HUES64 (cell line): ENCODE measurements at regions not wholly inside any gene's neighbourhood (a gene's known extent, or its start where the extent isn't known, plus 50 kb on each side); places are given as distances from the start of the nearest gene placed in this dataset.

Experiments used
- H3K27ac ChIP-seq: 2 replicates; pipeline ENCODE4 v1.7.0; 2013; ENCODE audit warnings: low read depth, low read length, inconsistent platforms
- H3K27me3 ChIP-seq: 2 replicates; pipeline ENCODE4 v1.6.1; 2013; ENCODE audit warnings: mild to moderate bottlenecking, low read length; ENCODE audit not compliant: insufficient read depth
- H3K36me3 ChIP-seq: 2 replicates; pipeline ENCODE4 v1.6.1; 2013; ENCODE audit warnings: mild to moderate bottlenecking, low read length; ENCODE audit not compliant: insufficient read depth
- H3K4me1 ChIP-seq: 2 replicates; pipeline ENCODE4 v1.6.1; 2013; ENCODE audit warnings: mild to moderate bottlenecking, low read length, moderate library complexity; ENCODE audit not compliant: insufficient read depth
- H3K4me3 ChIP-seq: 2 replicates; pipeline ENCODE4 v1.5.1; 2013; ENCODE audit warnings: mild to moderate bottlenecking, low read length, moderate library complexity
- H3K9ac ChIP-seq: 2 replicates; pipeline ENCODE4 v1.6.1; 2013; ENCODE audit warnings: mild to moderate bottlenecking, low read depth, low read length
- H3K9me3 ChIP-seq: 2 replicates; pipeline ENCODE4 v1.6.1; 2013; ENCODE audit warnings: low read depth, low read length; ENCODE audit not compliant: insufficient read depth
- WGBS: fragments of 150-250, 120-280 bp; methylation state at CpG from one replicate; pipeline ENCODE4 v1.1.7; 2013; ENCODE audit warnings: missing lambda C conversion rate; 5-methylcytosine and 5-hydroxymethylcytosine counted together

DNA sequence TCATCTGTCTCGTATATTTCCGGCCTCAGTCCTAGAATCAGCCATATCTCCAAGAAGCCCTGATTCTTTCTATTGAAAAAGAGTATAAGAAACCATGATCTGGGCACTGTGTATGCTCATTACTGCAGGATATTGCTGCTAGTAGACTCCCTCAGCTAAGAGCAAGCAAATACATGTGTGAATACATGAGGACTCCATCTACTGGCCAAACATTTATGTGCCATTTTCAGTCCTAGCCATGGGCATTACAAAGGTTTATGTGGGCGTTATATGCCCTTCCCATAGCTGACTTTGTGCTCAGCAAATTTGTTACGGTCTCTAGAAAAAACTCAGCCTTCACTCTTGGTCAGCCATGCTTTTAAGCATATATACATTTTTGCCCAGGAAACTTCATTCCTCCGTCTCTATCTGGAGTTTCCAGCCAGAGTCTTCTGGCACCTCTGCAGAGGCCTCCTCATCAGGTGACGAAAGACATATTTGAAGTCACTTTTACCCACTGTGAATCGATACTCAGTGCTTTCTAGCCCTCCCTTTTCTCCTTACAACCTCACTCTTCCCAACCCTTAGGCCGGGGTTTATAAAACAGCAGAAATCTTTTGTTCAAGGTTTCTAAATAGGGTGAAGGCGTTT lies 1495.6 kb upstream of the CDH6 start:
- no peaks in the 10 kb centered on the region for H3K36me3 ChIP-seq
- H3K27me3 ChIP-seq = no peaks in the 10 kb centered on the region
- no peak overlapping the region for H3K27ac ChIP-seq
- WGBS = 91% methylated on average over 9 of the region's 9 CpGs
- no peaks in the 10 kb centered on the region for H3K9me3 ChIP-seq
- H3K4me1 ChIP-seq = no peaks in the 10 kb centered on the region
- H3K9ac ChIP-seq = no peak overlapping the region
- no peak overlapping the region for H3K4me3 ChIP-seq

DNA sequence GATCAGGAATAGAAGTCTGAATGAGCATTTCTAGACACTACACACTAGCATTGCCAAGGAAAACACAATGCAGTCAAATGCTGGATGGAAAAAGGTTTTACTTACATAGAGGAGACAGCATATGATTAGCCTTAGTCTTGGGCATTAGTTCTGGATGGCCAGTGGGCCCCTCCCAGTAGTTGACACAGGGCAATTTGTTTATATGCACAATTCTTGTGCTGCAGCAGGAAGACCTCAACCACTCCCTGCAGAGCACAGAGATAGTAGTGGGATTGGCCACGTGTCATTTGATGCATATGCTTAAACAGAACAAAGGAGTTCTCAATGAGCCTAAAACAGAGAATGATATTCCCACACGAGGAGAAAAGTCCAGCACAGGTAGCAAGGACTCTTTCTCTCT lies 1496.2 kb upstream of the CDH6 start:
- 75% methylated on average over 2 of the region's 2 CpGs for WGBS
- Histone ChIP-seq H3K27me3 (no peaks in the 10 kb centered on the region), H3K4me3 (no peak overlapping the region), H3K36me3 (no peaks in the 10 kb centered on the region), H3K4me1 (no peaks in the 10 kb centered on the region), H3K27ac (no peak overlapping the region), H3K9me3 (no peaks in the 10 kb centered on the region), H3K9ac (no peak overlapping the region)

DNA sequence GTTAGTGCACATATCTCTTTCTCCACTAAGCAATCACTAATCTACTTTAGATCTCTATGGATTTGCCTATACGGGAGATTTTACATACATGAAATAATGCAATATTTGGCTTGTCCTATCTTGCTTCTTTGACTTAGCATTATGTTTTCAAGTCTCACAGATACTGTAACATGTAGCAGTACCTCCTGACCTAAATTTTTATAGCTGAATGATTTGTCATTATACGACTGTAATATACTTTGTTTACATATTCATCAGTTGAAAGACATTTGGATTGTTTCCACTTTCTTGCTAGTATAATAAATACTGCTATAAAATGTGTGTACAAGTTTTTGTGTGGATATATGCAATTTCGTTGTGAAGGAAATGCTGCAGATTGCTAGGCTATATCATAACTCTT lies 1520.8 kb upstream of the CDH6 start:
- no peaks in the 10 kb centered on the region for H3K36me3 ChIP-seq
- WGBS = 89% methylated on average over 1 of the region's 3 CpGs

DNA sequence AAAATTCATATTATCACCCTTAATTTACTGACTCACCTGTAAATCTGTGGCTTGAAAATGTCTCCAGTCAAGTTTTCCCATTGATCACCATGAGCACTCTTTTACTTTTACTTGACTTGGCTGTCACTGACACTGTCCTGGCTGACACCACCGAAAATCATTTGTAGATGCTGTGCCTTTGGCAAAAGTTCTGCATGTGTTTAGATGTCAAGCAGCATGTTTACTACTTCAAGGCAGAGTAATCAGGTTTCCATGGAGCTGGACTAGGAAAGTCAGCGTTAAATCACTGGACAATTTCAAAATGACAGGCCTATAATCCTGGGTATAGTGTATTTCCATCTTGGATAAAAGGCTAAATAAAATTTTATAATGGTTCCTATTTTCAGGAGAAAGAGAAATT lies 1530.6 kb upstream of the CDH6 start:
- H3K4me3 ChIP-seq = no peak overlapping the region
- no peaks in the 10 kb centered on the region for H3K4me1 ChIP-seq
- H3K9me3 ChIP-seq = no peaks in the 10 kb centered on the region
- no peaks in the 10 kb centered on the region for H3K27me3 ChIP-seq
- H3K36me3 ChIP-seq = no peaks in the 10 kb centered on the region
- no peak overlapping the region for H3K27ac ChIP-seq
- H3K9ac ChIP-seq = no peak overlapping the region
- WGBS = 95% methylated on average over 2 of the region's 2 CpGs

More for the DNA sequence above, 1520.8 kb upstream of the CDH6 start:
- no peaks in the 10 kb centered on the region for H3K4me1 ChIP-seq
- H3K27me3 ChIP-seq = no peaks in the 10 kb centered on the region
- H3K9me3 ChIP-seq = peaks cover 8% of the 10 kb centered on the region
- no peak overlapping the region for H3K27ac ChIP-seq
- no peak overlapping the region for H3K9ac ChIP-seq
- H3K4me3 ChIP-seq = no peak overlapping the region

DNA sequence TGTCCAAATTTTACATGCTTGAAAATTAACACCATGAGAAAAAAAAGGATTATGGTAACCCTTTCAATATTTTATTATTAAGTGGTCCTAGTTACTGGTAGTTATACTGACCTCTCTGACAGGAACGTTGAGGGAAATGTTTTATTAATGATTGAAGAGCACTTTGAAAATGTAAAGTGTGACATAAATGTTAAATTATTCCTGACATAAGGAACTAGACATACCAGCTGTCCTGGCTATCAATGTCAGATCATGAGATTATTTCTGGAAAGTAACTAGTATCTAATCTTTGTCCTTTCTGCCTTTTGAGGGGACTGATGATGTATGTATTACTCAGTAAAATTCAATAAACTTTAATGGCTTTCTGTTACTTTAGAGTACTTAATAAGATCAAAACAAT lies 1538.5 kb upstream of the CDH6 start:
- 71% methylated on average over 1 of the region's 1 CpG for WGBS
- Histone ChIP-seq H3K27me3 (no peaks in the 10 kb centered on the region), H3K4me3 (no peak overlapping the region), H3K27ac (no peak overlapping the region), H3K4me1 (no peaks in the 10 kb centered on the region), H3K9ac (no peak overlapping the region), H3K36me3 (no peaks in the 10 kb centered on the region), H3K9me3 (no peaks in the 10 kb centered on the region)

DNA sequence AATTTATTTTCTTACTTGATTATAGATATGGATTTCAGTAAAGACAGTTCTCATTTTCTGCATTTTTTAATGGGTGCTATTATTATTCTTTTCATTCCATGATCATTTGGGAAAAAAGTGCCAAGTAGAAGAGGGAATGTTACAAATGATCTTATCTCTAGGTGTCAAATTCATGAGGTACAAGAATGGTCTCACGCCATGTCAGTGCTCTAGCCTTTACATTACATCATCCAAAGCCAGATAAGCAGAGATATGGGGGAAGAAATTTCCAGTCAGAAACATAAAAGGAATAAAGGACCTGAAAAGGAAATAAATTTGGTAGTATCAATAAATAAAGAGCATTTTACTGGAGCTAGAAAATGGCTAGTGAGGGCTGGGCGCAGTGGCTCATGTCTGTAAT lies 1544.2 kb upstream of the CDH6 start:
- no peaks in the 10 kb centered on the region for H3K9me3 ChIP-seq
- no peaks in the 10 kb centered on the region for H3K27me3 ChIP-seq
- H3K4me1 ChIP-seq = no peaks in the 10 kb centered on the region
- no peak overlapping the region for H3K9ac ChIP-seq
- WGBS = 96% methylated on average over 2 of the region's 2 CpGs
- H3K36me3 ChIP-seq = no peaks in the 10 kb centered on the region
- H3K27ac ChIP-seq = no peak overlapping the region
- H3K4me3 ChIP-seq = no peak overlapping the region

DNA sequence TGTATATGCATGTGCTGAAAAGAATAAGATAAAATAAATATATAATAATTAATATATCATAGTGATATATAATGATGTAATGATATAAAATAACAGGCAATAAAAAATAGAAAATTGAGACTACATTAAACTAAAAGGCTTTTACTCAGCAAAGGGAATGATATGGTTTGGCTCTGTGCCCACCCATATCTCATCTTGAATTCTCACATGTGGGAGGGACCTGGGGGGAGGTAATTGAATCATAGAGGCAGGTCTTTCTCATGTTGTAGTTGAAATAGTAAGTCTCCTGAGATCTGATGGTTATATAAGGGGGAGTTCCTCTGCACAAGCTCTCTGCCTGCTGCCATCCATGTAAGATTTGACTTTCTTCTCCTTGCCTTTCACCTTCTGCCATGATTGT lies 1550.9 kb upstream of the CDH6 start:
- H3K27ac ChIP-seq = no peak overlapping the region
- no peaks in the 10 kb centered on the region for H3K27me3 ChIP-seq
- no peak overlapping the region for H3K9ac ChIP-seq
- H3K4me3 ChIP-seq = no peak overlapping the region
- no peaks in the 10 kb centered on the region for H3K4me1 ChIP-seq
- no peaks in the 10 kb centered on the region for H3K36me3 ChIP-seq
- no peaks in the 10 kb centered on the region for H3K9me3 ChIP-seq

DNA sequence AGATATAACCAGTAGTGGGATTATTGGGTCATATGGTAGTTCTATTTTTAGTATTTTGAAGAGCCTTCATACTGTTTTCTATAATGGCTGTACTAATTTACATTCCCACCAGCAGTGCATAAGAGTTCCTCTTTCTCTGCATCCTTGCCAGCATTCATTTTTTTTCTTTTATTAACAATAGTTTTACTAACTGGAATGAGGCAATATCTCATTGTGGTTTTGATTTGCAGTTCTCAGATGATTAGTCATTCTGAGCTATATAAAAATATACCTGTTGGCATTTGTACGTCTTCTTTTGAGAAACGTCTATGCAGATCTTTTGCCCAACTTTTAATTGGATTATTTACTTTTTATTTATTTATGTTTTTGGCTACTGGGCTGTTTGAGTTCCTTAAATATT lies 1579.3 kb upstream of the CDH6 start:
- WGBS = 100% methylated on average over 1 of the region's 2 CpGs

DNA sequence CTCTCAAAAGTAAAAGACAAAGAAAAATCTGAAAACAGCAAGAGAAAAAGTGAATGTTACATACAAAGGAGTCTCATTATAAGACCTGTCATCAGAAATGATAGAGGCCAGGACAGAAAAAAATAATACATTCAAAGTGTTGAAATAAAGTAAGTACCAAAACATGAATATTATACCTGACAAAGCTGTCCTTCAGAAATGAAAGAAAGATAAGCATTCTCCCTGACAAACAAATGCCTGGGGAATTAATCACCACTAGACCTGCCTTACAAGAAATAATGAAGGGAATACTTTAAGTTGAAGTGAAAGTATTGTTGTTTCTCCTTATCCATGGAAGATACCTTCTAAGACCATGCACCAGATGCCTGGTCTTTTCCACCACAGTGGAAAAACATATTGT lies 1605.2 kb upstream of the CDH6 start:
- H3K27me3 ChIP-seq = no peaks in the 10 kb centered on the region
- no peaks in the 10 kb centered on the region for H3K4me1 ChIP-seq
- H3K4me3 ChIP-seq = no peak overlapping the region
- no peaks in the 10 kb centered on the region for H3K9me3 ChIP-seq
- no peak overlapping the region for H3K27ac ChIP-seq
- H3K9ac ChIP-seq = no peak overlapping the region
- no peaks in the 10 kb centered on the region for H3K36me3 ChIP-seq

More for the DNA sequence above, 1579.3 kb upstream of the CDH6 start:
- Histone ChIP-seq H3K27ac (no peak overlapping the region), H3K4me3 (no peak overlapping the region), H3K27me3 (no peaks in the 10 kb centered on the region), H3K9me3 (peaks cover 2% of the 10 kb centered on the region; the same call in 1 of the 2 replicates), H3K9ac (no peak overlapping the region), H3K4me1 (no peaks in the 10 kb centered on the region), H3K36me3 (no peaks in the 10 kb centered on the region)

DNA sequence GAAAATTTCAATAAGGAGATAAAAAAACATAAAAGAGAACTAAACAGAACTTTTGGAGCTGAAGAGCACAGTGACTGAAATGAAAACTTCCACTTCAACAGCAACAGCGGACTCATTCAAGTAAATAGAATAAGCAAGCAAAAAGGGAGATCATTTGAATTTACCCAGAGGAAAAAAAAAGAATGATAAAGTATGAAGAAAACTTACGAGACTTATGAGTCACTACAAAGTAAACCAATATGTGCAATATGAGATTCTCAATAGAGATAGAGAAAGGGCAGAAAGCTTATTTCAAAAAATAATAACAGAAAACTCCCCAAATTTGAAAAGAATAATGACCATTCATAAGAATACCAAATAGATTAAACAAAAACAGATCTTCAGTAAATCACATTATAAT lies 1605.7 kb upstream of the CDH6 start:
- no peaks in the 10 kb centered on the region for H3K36me3 ChIP-seq
- no peaks in the 10 kb centered on the region for H3K27me3 ChIP-seq
- WGBS = 100% methylated on average over 2 of the region's 2 CpGs
- no peaks in the 10 kb centered on the region for H3K4me1 ChIP-seq
- no peaks in the 10 kb centered on the region for H3K9me3 ChIP-seq
- no peak overlapping the region for H3K27ac ChIP-seq
- H3K4me3 ChIP-seq = no peak overlapping the region
- no peak overlapping the region for H3K9ac ChIP-seq

DNA sequence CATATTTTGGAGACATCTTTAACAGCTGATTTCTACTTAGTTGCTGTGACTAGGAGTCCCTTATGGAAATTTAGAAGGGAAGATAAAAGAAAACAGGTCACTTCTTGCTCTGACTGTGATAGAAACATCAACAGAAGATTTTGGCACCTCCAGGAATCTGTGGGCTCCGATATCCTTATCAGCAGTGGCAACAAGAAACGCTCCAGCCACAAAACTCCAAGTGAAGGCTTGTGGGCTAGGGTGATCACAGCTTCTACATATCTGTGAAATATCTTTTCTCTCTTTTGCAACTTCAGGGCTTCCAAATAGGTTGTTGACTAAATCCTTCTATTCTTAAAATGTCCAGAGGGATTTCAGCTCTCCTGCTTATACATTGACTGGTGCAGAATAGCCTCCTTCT lies 1625.5 kb upstream of the CDH6 start:
- no peak overlapping the region for H3K4me3 ChIP-seq
- WGBS = 92% methylated on average over 2 of the region's 2 CpGs
- H3K9ac ChIP-seq = no peak overlapping the region
- no peaks in the 10 kb centered on the region for H3K4me1 ChIP-seq
- H3K9me3 ChIP-seq = no peaks in the 10 kb centered on the region
- H3K36me3 ChIP-seq = no peaks in the 10 kb centered on the region
- H3K27me3 ChIP-seq = no peaks in the 10 kb centered on the region
- H3K27ac ChIP-seq = no peak overlapping the region

DNA sequence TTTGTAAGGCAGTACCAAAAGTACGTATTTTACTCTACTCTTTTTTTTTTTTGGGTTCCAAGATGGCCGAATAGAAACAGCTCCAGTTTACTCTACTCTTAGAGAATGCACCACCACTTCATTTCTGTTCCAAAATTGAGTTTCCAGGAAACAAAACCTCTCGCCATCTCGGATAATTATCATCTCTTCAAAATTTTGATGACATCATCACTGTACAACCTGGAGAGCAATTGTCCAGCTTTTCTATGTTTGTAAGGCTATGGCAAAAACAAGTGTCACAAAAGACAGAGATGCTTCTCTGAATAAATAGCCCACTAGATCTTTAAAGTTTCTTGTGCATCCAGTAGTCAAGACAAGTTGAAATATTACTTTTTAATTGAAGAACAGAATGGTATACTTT lies 1631.9 kb upstream of the CDH6 start:
- WGBS = 93% methylated on average over 4 of the region's 4 CpGs
- H3K9ac ChIP-seq = no peak overlapping the region
- H3K9me3 ChIP-seq = no peaks in the 10 kb centered on the region
- H3K27me3 ChIP-seq = no peaks in the 10 kb centered on the region
- H3K4me3 ChIP-seq = no peak overlapping the region
- H3K27ac ChIP-seq = no peak overlapping the region
- no peaks in the 10 kb centered on the region for H3K36me3 ChIP-seq
- no peaks in the 10 kb centered on the region for H3K4me1 ChIP-seq
